Stimulated activated naive CD4-positive, alpha-beta T cell (primary cell): ENCODE measurements at regions not wholly inside any gene's neighbourhood (a gene's known extent, or its start where the extent isn't known, plus 50 kb on each side); places are given as distances from the start of the nearest gene placed in this dataset.
"Not testable (repeated sequence)": the region's sequence is repeated elsewhere in the genome, so short reads cannot be mapped to it uniquely, and the experiment has no call there.

Experiments used
- DNase-seq, 6 experiments: peaks; one replicate each; lab custom pipeline; 2025; lab: John Stamatoyannopoulos, UW

GRCh38 chr17:62197156-62197555 lies 132.1 kb upstream of the MED13 start:
- DNase-seq, result not testable (repeated sequence)

- DNase-seq, result not testable (repeated sequence)
Observed at GRCh38 chr17:62196587-62196986, 131.5 kb upstream of the MED13 start.

DNA sequence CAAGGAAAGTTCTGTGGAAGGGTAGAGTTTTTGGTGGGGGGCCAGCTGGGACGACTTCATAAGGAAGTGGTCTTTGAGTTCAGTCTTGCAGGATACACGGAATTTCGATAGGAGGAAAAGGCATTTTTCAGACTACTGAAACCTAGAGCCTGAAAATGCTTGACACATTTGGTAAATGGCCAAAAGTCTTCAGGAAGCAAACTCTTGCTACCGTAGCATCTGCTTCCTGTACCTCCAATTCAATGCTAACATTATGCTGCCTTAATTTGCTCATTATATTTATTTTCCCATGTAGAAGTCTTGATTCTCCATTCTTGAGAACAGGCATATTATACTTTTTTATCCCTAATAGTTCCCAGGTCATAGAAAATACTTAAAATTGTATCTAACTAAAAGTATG lies 129.3 kb upstream of the MED13 start:
- no peak for DNase-seq

DNA sequence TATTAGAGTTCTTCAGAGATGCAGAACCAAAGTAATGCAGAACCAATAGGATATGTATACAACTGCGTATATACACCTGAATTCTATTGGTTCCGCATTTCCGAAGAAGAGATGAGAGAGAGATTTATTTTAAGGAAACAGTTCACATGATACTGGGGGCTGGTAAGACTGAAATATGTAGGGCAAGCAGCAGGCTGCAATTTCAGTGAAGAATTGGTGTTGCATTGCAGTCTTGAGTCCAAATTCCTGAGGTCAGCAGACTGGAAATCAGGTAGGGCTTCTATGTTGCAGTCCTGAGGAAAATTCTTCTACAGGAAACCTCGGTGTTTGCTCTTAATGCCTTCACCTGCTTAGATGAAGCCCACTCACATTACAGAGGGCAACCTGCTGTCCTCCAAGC lies 128.2 kb upstream of the MED13 start:
- DNase-seq, result no peak

DNA sequence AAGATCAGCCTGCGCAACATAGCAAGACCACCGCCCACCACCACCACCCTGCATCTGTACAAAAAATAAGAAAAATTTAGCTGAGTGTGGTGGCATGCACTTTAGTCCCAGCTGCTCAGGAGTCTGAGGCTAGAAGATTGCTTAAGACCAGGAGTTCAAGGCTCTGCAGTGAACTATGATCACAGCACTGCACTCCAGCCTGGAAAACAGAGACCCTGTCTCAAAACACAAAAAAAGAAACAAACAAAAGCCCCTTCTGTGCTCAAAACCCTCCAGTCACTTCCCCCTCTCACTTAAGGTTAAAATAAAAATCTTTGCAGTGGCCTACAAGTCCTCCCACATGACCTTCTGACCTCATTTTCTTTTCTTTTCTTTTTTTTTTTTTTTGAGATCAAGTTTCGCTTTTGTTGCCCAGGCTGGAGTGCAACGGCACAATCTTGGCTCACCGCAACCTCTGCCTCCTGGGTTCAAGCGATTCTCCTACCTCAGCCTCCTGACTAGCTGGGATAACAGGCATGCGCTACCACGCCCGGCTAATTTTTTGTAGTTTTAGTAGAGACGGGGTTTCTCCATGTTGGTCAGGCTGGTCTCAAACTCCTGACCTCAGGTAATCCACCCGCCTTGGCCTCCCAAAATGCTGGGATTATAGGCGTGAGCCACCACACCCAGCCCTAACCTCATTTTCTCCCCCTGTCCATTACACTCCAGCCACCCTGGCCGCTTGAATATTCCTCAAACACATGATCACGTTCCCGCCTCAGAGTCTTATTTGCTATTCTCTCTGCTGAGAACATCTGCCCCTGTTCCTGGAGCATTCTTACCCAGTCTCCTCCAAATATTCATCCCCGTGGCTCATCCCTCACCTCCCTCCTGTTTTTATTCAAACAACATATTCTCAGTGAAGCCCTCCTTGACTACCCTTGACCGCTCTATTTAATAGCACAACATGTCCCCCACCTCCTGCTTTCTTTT lies 126.6 kb upstream of the MED13 start:
- no peak for DNase-seq

DNA sequence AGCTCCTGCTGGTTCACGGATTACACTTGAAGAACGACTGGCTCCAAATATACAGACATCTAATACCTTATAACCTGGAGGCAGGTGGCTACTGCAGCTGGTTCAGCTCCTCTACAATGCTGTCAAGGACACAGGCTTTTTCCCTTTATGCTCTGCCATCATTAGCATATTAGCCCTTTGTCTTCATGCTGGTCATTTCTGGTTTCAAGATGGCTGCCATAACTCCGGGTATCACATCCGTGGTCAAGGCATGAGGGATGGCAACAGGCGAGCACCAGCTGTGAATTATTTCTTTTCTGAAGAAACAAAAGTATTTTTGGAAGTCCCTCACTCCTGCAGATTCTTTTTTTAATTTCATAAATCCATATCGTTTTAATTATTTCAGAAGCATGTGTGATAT lies 124.3 kb upstream of the MED13 start:
- no peak for DNase-seq

GRCh38 chr17:62188713-62189112 lies 123.6 kb upstream of the MED13 start:
- no peak for DNase-seq

DNA sequence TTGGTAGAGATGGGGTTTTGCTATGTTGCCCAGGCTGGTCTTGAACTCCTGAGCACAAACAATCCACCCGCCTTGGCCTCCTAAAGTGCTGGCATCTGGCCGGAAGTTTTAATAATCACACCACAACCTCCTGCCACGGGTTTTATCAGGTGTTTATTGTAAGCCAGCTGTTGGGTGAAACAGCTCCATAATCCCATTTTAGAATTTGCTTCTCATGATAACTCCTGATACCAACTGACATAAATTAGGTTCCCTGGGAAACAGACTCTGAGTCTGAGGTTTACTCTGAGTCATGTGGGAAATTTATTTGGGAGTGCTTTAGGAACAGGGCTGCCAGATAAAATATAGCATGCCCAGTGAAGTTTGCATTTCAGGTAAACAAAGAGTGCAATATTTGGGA lies 122.6 kb upstream of the MED13 start:
- DNase-seq, result no peak

DNA sequence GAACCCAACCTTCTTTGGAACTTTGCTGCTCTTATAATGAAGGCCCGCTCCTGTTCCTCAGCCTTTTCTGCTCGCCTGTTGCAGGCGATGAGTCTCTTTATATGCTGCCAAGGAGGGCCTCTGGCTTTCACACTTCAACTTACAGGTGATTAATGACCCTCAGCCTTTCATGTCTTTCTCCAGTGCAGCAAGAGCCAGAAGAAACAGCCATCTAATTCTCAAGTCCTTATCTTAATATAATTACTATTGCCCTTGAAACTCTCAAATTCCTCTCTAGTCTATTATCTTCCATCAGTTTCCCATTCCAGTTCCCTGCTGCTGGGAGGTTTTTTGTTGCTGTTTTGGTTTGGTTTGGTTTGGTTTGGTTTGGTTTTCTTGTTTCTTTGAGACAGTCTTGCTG lies 121.8 kb upstream of the MED13 start:
- DNase-seq, result no peak

DNA sequence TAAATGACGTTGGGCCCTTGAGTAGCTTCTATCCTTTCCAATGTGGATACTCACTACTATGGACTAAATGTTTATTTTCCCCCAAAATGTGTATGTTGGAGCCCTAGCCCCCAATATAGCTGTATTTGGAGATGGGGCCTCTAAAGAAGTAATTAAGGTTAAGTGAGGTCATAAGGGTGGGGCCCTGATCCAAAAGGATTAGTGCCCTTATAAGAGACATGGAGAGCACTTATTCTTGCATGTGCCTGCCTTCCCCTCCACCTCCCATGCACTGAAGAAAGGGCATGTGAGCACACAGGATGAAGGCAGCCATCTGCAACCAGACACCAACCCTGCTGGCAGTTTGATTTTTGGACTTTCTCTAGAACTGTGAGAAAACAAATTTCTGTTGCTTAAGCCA lies 115.7 kb upstream of the MED13 start:
- DNase-seq, result no peak

GRCh38 chr17:62179525-62180161 lies 114.6 kb upstream of the MED13 start:
- no peak for DNase-seq

GRCh38 chr17:62178579-62178978 lies 113.5 kb upstream of the MED13 start:
- no peak for DNase-seq

DNA sequence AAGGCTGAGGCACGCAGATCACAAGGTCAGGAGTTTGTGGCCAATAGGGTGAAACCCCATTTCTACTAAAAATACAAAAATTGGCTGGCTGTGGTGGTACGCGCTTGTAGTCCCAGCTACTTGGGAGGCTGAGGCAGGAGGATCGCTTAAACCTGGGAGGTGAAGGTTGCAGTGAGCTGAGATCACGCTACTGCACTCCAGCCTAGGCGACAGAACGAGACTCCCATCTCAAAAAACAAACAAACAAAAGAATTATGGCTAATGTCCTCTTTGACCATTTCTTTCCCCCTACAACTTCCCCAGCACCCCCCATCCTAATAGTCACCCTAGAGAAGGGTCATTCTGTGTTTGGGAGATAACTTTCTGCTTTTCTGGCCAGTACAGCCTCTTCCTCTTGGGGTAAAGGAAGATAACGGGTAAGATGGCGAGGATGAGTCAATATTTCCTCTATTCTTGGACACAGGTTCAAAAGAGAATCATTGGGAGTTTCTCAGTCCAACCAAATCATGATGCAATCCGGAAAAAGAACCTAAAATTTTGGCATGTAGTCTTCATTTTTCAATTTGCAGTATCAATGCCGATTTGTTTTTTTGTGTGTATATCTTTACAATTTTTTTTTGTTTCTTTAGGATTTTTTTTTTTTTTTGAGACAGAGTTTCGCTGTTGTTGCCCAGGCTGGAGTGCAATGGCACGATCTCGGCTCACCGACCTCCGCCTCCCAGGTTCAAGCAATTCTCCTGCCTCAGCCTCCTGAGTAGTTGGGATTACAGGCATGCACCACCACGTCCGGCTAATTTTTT lies 107.6 kb upstream of the MED13 start:
- DNase-seq, result no peak

GRCh38 chr17:62167076-62167475 lies 102.0 kb upstream of the MED13 start:
- DNase-seq, result no peak

DNA sequence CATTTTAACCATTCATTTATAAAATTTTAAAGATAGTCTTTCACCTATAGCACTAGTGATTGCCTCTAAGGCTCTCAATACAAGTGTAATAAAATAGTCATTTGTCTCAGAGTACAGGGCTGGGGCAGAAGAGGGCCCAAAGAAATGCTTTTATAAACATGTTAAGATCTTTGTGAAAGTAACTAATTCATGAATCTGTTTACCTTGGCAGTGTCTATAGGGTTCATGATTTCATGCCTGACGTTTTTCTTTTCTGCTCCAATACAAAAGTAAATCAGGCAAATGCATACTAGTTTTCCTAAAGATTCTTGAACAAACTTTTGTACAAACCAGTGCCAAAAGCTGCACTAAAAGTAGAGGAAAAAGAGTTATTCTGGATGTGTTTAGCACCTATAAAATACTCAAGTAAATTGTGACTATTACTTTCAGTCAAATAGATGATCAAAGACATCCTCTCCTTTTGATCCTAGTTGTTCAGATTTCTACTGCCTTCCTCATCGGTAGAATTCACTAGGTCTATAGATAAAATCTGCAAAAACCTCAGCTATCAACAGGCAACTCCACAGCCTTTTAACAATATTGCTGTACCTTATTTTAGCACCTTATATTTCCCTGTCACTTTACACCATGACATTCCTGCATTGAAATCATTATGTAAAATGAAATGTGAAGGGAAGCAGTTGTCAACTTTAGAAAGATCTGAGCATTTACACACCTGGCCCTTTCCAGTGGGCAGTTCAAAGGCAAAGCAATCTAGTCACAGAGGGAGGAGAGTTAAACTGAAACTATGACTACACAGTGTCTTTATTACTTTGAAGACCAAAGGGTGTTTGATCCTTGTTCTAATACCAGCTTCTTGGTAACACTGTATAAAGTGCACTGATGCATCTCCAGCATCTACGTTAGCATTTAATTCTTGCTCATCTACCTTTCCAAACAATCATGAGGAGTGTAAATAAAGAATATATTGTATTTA lies 100.0 kb upstream of the MED13 start:
- peak in 2 of 6 experiments; percentile 6 to 13 for DNase-seq

- no peak for DNase-seq
Observed at GRCh38 chr17:62163847-62164246, 98.8 kb upstream of the MED13 start.

DNA sequence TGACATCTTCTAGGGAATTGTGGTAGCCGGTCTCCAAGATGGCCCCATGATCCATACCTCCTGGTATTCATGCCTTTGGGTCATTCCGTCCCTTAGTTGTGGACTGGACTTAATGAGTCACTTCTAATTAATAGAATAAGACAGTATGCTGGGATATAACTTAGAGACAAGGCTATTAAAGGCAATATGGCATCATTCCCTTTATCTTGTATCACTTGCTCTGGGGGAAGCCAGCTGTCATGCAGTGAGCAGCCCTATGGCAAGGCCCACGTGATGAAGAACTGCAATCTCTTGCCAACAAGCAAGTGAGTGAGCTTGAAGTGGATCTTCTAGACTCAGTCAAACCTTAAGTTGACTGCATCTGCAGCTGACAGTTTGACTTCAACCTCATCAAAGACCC lies 97.8 kb upstream of the MED13 start:
- DNase-seq, result no peak

DNA sequence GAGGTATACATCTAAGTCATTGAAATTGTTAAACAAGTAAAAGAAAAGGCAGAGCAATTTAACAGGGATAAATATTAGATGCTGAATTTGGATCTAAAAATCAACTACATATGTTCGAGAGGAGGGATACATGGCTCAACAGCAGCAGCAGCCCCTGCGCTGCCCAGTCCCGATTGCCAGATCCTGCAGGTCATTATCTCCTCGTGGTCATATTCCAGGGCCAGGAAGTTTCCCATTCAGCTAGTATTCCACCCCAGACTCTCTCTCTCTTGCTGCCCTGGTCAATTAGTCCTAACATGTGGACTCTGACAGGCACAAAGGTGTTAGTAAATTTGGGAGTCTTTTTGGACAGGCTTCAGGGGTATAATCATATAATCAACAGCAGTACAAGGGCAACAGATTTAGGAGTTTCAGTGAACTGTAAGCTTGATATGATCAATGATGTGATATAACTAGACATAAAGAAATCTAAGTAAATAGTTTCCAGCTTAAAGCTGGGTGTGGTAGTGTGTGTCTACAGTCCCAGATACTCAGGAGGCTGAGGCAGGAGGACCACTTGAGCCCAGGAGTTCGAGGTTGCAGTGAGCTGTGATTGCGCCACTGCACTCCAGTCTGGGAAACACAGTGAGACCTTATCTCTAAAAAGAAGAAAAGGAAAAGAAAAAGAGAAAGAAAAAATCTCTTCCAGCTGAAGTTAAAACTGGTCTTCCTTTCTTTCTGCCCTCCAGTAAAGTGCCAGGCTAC lies 96.5 kb upstream of the MED13 start:
- no peak for DNase-seq

- no peak for DNase-seq
Observed at GRCh38 chr17:62160816-62161215, 95.7 kb upstream of the MED13 start.

DNA sequence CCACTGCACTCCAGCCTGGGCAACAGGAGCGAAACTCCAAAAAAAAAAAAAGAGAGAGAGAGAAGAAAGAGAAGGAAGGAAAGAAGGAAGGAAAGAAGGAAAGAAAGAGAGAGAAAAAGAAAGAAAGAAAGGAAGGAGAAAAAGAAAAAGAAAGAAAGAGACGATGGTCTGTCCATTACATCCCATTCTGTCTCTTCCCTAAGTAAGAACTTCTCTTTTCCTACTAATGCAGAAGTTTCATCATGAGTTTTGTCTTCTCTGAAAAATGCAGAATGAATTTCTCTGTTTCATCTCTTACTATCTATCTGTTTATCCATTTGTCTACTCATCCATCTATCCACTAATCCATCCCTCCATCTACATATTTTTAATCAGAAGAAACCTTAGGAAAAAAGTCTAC lies 94.9 kb upstream of the MED13 start:
- no peak for DNase-seq

DNA sequence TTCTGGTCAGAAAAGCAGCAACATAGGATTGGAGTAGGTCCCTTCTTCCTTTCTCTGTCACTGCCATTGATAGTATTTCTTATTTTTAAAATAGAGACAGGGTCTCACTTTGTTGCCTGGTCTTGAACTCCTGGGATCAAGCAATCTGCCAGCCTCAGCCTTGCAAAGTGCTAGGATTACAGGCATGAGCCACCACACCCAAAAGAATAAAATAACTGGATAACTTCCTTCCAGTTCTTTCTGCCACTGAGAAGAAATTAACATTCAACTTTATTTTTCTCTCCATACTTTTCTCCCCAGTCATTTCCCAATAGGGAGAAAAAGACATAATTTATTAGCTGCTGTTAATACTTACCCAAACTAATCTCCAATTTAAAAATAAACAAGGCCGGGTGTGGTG lies 91.9 kb upstream of the MED13 start:
- no peak for DNase-seq
